Hepatocyte (in vitro differentiated cells): ENCODE measurements at regions not wholly inside any gene's neighbourhood (a gene's known extent, or its start where the extent isn't known, plus 50 kb on each side); places are given as distances from the start of the nearest gene placed in this dataset.

Experiments used
- EZH2 ChIP-seq: fragments of 200-600 bp; sonication (generic); IDR thresholded peaks from 2 replicates; pipeline ENCODE4 v1.6.1; 2016; ENCODE audit warnings: antibody characterized with exemption, mild to moderate bottlenecking, borderline replicate concordance
- EZH2phosphoT487 ChIP-seq: fragments of 200-600 bp; sonication (generic); IDR thresholded peaks from one replicate; pipeline ENCODE4 v1.6.1; 2018; ENCODE audit warnings: antibody characterized with exemption, mild to moderate bottlenecking, low read depth, moderate library complexity; ENCODE audit not compliant: unreplicated experiment, severe bottlenecking
- TF ChIP-seq, protein P1 (sequence below): fragments of 200-600 bp; sonication (generic); IDR thresholded peaks from 2 replicates; pipeline ENCODE4 v1.5.1; 2016; ENCODE audit warnings: antibody characterized with exemption, mild to moderate bottlenecking; ENCODE audit not compliant: poor library complexity

DNA sequence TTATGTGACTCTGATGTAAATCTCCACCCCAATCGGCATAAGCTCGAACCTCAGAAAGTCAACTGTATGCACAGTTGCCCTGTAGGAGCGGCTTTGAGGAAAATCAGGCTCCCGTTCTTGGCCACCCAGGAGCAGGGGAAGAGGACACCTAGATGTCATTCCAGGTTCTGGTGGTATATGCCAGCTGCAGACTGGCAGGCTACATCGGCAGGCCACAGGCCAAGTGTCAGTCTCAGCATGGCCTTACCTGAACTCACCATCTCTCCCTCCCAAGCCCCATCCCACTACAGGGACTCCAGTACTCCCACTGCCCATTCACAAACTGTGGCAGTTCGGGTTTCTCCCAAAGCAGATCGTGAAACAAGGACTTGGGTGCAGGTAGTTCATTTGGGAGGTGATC lies 428.1 kb downstream of the BCOR start:
- TF ChIP-seq, protein P1, sequence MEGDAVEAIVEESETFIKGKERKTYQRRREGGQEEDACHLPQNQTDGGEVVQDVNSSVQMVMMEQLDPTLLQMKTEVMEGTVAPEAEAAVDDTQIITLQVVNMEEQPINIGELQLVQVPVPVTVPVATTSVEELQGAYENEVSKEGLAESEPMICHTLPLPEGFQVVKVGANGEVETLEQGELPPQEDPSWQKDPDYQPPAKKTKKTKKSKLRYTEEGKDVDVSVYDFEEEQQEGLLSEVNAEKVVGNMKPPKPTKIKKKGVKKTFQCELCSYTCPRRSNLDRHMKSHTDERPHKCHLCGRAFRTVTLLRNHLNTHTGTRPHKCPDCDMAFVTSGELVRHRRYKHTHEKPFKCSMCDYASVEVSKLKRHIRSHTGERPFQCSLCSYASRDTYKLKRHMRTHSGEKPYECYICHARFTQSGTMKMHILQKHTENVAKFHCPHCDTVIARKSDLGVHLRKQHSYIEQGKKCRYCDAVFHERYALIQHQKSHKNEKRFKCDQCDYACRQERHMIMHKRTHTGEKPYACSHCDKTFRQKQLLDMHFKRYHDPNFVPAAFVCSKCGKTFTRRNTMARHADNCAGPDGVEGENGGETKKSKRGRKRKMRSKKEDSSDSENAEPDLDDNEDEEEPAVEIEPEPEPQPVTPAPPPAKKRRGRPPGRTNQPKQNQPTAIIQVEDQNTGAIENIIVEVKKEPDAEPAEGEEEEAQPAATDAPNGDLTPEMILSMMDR: no peak
- no peak for TF ChIP-seq EZH2
- no peak for TF ChIP-seq EZH2phosphoT487
